Thoracic aorta (tissue), 2 donors: ENCODE measurements at regions not wholly inside any gene's neighbourhood (a gene's known extent, or its start where the extent isn't known, plus 50 kb on each side); places are given as distances from the start of the nearest gene placed in this dataset.

Source experiments
- ATAC-seq: fragments of 150-250 bp; one replicate; pipeline ENCODE4 v1.8.0; 2017; ENCODE audit warnings: low read depth; ENCODE audit not compliant: insufficient number of reproducible peaks, low FRiP score
- DNase-seq: peaks from one replicate; pipeline ENCODE4 v3.0.0-alpha.2; 2020; ENCODE audit warnings: low spot score
- H3K27ac ChIP-seq, 2 donors: fragments of 200-600 bp; sonication (generic); 1 replicate in 1 of 2; 2 replicates in 1 of 2; pipeline ENCODE4 v1.5.1; 2016; ENCODE audit warnings: mild to moderate bottlenecking in 2 of 2, moderate library complexity in 2 of 2
- H3K27me3 ChIP-seq: fragments of 200-600 bp; sonication (generic); replicated peaks from 2 replicates; pipeline ENCODE4 v1.6.0; 2016; ENCODE audit warnings: mild to moderate bottlenecking; ENCODE audit not compliant: insufficient read depth
- H3K36me3 ChIP-seq: fragments of 200-600 bp; sonication (generic); one replicate; pipeline ENCODE4 v1.5.1; 2016
- H3K4me1 ChIP-seq, 2 donors: fragments of 200-600 bp; sonication (generic); 1 replicate in 1 of 2; 2 replicates in 1 of 2; pipeline versions ENCODE4 v1.5.1 to v1.6.0; 2016; ENCODE audit warnings: low read depth in 2 of 2, mild to moderate bottlenecking in 1 of 2; ENCODE audit not compliant: control insufficient read depth in 1 of 2
- H3K4me3 ChIP-seq: fragments of 200-600 bp; sonication (generic); 2 replicates; pipeline ENCODE4 v1.5.1; 2016; ENCODE audit warnings: mild to moderate bottlenecking
- H3K9me3 ChIP-seq: fragments of 200-600 bp; sonication (generic); 2 replicates; pipeline ENCODE4 v1.5.1; 2016
- CTCF ChIP-seq: fragments of 200-600 bp; sonication (generic); IDR thresholded peaks from one replicate; pipeline ENCODE4 v1.5.1; 2019; ENCODE audit warnings: antibody characterized with exemption

GRCh38 chr4:32485956-32486355 is 1765.8 kb downstream of the PCDH7 start:
- H3K27ac ChIP-seq = no peak overlapping the region
- H3K9me3 ChIP-seq = no peaks in the 10 kb centered on the region
- H3K4me1 ChIP-seq = no peaks in the 10 kb centered on the region
- no peaks in the 10 kb centered on the region for H3K27me3 ChIP-seq
- TF ChIP-seq CTCF = no peak
- ATAC-seq (no peak), DNase-seq (no peak)
- no peaks in the 10 kb centered on the region for H3K36me3 ChIP-seq
- H3K4me3 ChIP-seq = no peak overlapping the region

DNA sequence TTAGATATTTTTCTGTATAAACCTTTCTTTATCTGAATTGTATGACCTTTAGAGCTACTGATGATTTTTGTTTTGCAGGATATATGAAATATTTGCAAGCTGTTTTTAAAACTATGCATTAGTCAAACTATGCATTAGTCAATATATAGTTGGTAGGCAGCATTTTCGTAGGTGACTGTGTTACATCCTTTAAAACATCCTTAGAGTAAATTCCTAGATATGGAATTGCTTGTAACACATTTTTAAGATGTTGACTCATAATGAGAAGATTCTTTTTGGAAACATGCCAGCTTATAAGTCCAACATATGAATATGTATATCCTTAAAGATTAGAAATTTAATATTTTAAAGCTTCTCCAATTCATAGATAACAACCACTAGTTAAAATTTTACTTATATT is 1768.5 kb downstream of the PCDH7 start:
- Histone ChIP-seq H3K27ac (no peak overlapping the region), H3K4me3 (no peak overlapping the region), H3K36me3 (no peaks in the 10 kb centered on the region), H3K4me1 (no peaks in the 10 kb centered on the region), H3K9me3 (no peaks in the 10 kb centered on the region), H3K27me3 (no peaks in the 10 kb centered on the region)
- no peak for TF ChIP-seq CTCF
- no peak for DNase-seq
- no peak for ATAC-seq

DNA sequence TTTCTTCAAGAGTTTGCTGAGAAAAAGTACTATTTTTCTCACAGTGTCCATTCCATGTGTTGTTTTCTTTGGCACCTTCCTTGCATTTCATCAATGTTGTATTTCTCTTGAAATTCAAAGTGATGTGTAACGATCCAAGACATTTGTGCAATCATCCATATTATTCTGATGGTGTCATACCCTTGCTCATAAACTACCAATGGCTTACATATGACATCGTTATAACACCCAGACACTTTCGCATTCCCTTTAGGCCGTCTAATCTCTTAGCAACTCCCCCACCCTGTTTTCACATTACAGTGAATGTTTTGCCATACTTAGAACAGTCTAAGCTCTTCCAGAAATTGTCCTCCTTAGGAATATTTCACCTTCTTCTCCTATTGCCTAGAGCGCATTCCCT is 1779.0 kb downstream of the PCDH7 start:
- H3K4me3 ChIP-seq = no peak overlapping the region
- no peaks in the 10 kb centered on the region for H3K4me1 ChIP-seq
- no peak overlapping the region for H3K27ac ChIP-seq
- no peaks in the 10 kb centered on the region for H3K9me3 ChIP-seq
- no peaks in the 10 kb centered on the region for H3K27me3 ChIP-seq
- DNase-seq (no peak), ATAC-seq (no peak)
- no peaks in the 10 kb centered on the region for H3K36me3 ChIP-seq
- TF ChIP-seq CTCF = no peak

DNA sequence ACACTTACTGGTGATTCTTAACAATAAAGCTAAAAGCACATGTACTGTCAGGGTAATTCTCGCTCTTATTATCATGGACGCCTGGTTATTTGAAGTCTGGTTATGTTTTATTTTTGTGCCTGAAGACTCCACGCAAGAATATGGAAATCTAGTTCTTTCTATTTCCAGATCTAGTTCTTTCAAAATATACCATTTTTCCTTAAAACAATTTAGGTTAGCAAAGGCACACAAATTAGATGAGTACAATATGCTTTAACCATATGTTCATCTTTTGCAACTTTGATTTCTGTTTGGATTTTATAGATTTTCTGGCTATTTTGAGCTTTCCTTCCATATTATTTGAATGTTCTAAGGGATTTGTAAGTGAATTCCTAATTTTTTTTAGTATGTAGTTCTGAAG is 1783.1 kb downstream of the PCDH7 start:
- DNase-seq (no peak), ATAC-seq (no peak)
- H3K27me3 ChIP-seq = no peaks in the 10 kb centered on the region
- no peaks in the 10 kb centered on the region for H3K9me3 ChIP-seq
- H3K27ac ChIP-seq = no peak overlapping the region
- no peaks in the 10 kb centered on the region for H3K36me3 ChIP-seq
- no peak for TF ChIP-seq CTCF
- no peak overlapping the region for H3K4me3 ChIP-seq
- H3K4me1 ChIP-seq = no peaks in the 10 kb centered on the region

DNA sequence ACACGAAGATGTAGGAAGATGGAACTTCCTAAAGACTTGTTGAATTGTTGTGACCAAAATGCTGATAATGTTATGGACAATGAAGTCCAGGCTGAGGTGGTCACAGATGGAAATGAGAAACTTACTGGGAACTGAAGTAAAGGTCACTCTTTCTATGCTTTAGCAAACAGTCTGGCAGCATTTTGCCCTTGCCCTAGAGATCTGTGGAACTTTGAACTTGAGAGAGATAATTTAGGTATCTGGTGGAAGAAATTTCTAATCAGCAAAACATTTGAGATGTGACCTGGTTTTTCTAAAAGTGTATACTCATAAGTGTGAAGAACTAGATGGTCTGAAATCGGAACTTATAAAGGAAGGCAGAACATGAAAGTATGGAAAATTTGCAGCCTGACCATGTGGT is 1785.9 kb downstream of the PCDH7 start:
- Histone ChIP-seq H3K27me3 (no peaks in the 10 kb centered on the region), H3K9me3 (no peaks in the 10 kb centered on the region), H3K4me3 (no peak overlapping the region), H3K27ac (no peak overlapping the region), H3K4me1 (no peaks in the 10 kb centered on the region), H3K36me3 (no peaks in the 10 kb centered on the region)
- no peak for TF ChIP-seq CTCF
- ATAC-seq (no peak), DNase-seq (no peak)
